SH-SY5Y (cell line): ENCODE measurements at regions not wholly inside any gene's neighbourhood (a gene's known extent, or its start where the extent isn't known, plus 50 kb on each side); places are given as distances from the start of the nearest gene placed in this dataset.

Experiments
- GATA2 ChIP-seq: IDR thresholded peaks from 2 replicates; pipeline ENCODE4 v1.6.1; 2011; ENCODE audit warnings: mild to moderate bottlenecking, low read depth, low read length
- GATA3 ChIP-seq: IDR thresholded peaks from 2 replicates; pipeline ENCODE4 v1.6.1; 2011; ENCODE audit warnings: low read depth, mild to moderate bottlenecking, low read length, moderate library complexity

- TF ChIP-seq GATA2: no peak
- TF ChIP-seq GATA3: no peak
Measured at GRCh38 chr10:124245191-124245590, 151.8 kb upstream of the CHST15 start.
